OCI-LY1 (cell line): ENCODE measurements at regions not wholly inside any gene's neighbourhood (a gene's known extent, or its start where the extent isn't known, plus 50 kb on each side); places are given as distances from the start of the nearest gene placed in this dataset.

Experiments
- H2AFZ ChIP-seq: fragments of 200-600 bp; sonication (generic), shearing (Covaris generic); 2 replicates; pipeline ENCODE4 v1.6.0; 2014; ENCODE audit warnings: antibody characterized with exemption, mild to moderate bottlenecking, low read length
- H3F3A ChIP-seq: fragments of 200-600 bp; sonication (generic), shearing (Covaris generic); 2 replicates; pipeline ENCODE4 v1.6.0; 2014; ENCODE audit warnings: mild to moderate bottlenecking, antibody characterized with exemption, low read length, moderate library complexity; ENCODE audit not compliant: insufficient read depth
- H3K27ac ChIP-seq: fragments of 200-600 bp; sonication (generic); 2 replicates; pipeline ENCODE4 v1.5.1; 2014; ENCODE audit warnings: low read length, mixed run types, mild to moderate bottlenecking, low read depth; ENCODE audit not compliant: poor library complexity, severe bottlenecking
- H3K27me3 ChIP-seq: fragments of 200-600 bp; sonication (generic); 2 replicates; pipeline ENCODE4 v1.6.0; 2014; ENCODE audit warnings: antibody characterized with exemption, mild to moderate bottlenecking, low read length, moderate library complexity; ENCODE audit not compliant: insufficient read depth
- H3K36me3 ChIP-seq: fragments of 200-600 bp; sonication (generic); 2 replicates; pipeline ENCODE4 v1.6.1; 2014; ENCODE audit warnings: mild to moderate bottlenecking, antibody characterized with exemption, low read length, moderate library complexity, mixed read lengths; ENCODE audit not compliant: insufficient read depth
- H3K4me1 ChIP-seq: fragments of 200-600 bp; sonication (generic); 2 replicates; pipeline ENCODE4 v1.5.1; 2014; ENCODE audit warnings: mild to moderate bottlenecking, low read length, moderate library complexity; ENCODE audit not compliant: insufficient read depth, severe bottlenecking
- H3K4me2 ChIP-seq: fragments of 200-600 bp; sonication (generic), shearing (Covaris generic); 2 replicates; pipeline ENCODE4 v1.6.1; 2014; ENCODE audit warnings: low read length
- H3K4me3 ChIP-seq: fragments of 200-600 bp; sonication (generic); 2 replicates; pipeline ENCODE4 v1.5.1; 2014; ENCODE audit warnings: low read length, low read depth, mild to moderate bottlenecking, mixed read lengths; ENCODE audit not compliant: poor library complexity, severe bottlenecking
- H3K79me2 ChIP-seq: fragments of 200-600 bp; shearing (Covaris generic); 2 replicates; pipeline ENCODE4 v1.6.1; 2016; ENCODE audit warnings: mixed run types, low read length, mixed read lengths; ENCODE audit not compliant: insufficient read depth
- H3K9ac ChIP-seq: fragments of 200-600 bp; sonication (generic), shearing (Covaris generic); 2 replicates; pipeline ENCODE4 v1.6.1; 2014; ENCODE audit warnings: mild to moderate bottlenecking, low read length, mixed read lengths
- H3K9me2 ChIP-seq: fragments of 200-600 bp; sonication (generic), shearing (Covaris generic); 2 replicates; pipeline ENCODE4 v1.6.1; 2014; ENCODE audit warnings: low read depth, mild to moderate bottlenecking, low read length, mixed read lengths
- H3K9me3 ChIP-seq: fragments of 200-600 bp; shearing (Covaris generic); 2 replicates; pipeline ENCODE4 v1.6.1; 2014; ENCODE audit warnings: low read length, mixed read lengths
- H4K20me1 ChIP-seq: fragments of 200-600 bp; sonication (generic), shearing (Covaris generic); 2 replicates; pipeline ENCODE4 v1.6.0; 2016; ENCODE audit warnings: mild to moderate bottlenecking, low read length; ENCODE audit not compliant: insufficient read depth
- CTCF ChIP-seq: fragments of 200-600 bp; sonication (generic), shearing (Covaris generic); IDR thresholded peaks from 2 replicates; pipeline ENCODE4 v1.5.1; 2017; ENCODE audit warnings: mild to moderate bottlenecking, antibody characterized with exemption, low read length, moderate library complexity, mixed read lengths
- EZH2 ChIP-seq: fragments of 200-600 bp; sonication (generic), shearing (Covaris generic); IDR thresholded peaks from 2 replicates; pipeline ENCODE4 v1.8.0; 2017; ENCODE audit warnings: borderline replicate concordance, mixed run types, mild to moderate bottlenecking, antibody characterized with exemption, low read length, moderate library complexity, mixed read lengths

- H3K36me3 ChIP-seq = no peaks in the 10 kb centered on the region
- no peak overlapping the region for H2AFZ ChIP-seq
- no peaks in the 10 kb centered on the region for H3F3A ChIP-seq
- no peaks in the 10 kb centered on the region for H3K27me3 ChIP-seq
- no peak for TF ChIP-seq EZH2
- no peak for TF ChIP-seq CTCF
- no peak overlapping the region for H3K4me2 ChIP-seq
- H3K4me1 ChIP-seq = peaks cover 9% of the 10 kb centered on the region
- no peak overlapping the region for H3K4me3 ChIP-seq
- H3K79me2 ChIP-seq = no peaks in the 10 kb centered on the region
- no peaks in the 10 kb centered on the region for H3K9me3 ChIP-seq
- no peaks in the 10 kb centered on the region for H4K20me1 ChIP-seq
- H3K9ac ChIP-seq = no peak overlapping the region
- H3K9me2 ChIP-seq = no peaks in the 10 kb centered on the region
- H3K27ac ChIP-seq = no peak overlapping the region
Observed at GRCh38 chr2:122213312-122213711, 457.9 kb downstream of the TSN start.

- no peaks in the 10 kb centered on the region for H3K9me3 ChIP-seq
- H3K27me3 ChIP-seq = no peaks in the 10 kb centered on the region
- no peaks in the 10 kb centered on the region for H3K79me2 ChIP-seq
- peaks cover 9% of the 10 kb centered on the region for H3K4me1 ChIP-seq
- H3K4me3 ChIP-seq = no peak overlapping the region
- H3K27ac ChIP-seq = no peak overlapping the region
- H2AFZ ChIP-seq = no peak overlapping the region
- H3F3A ChIP-seq = no peaks in the 10 kb centered on the region
- TF ChIP-seq EZH2 (no peak), CTCF (no peak)
- H3K4me2 ChIP-seq = no peak overlapping the region
- H3K36me3 ChIP-seq = no peaks in the 10 kb centered on the region
- H3K9ac ChIP-seq = no peak overlapping the region
- H4K20me1 ChIP-seq = no peaks in the 10 kb centered on the region
- H3K9me2 ChIP-seq = no peaks in the 10 kb centered on the region
Observed at GRCh38 chr2:122216071-122216470, 460.6 kb downstream of the TSN start.

GRCh38 chr2:122216901-122217300, 461.4 kb downstream of the TSN start:
- Histone ChIP-seq H3K9me2 (no peaks in the 10 kb centered on the region), H3K9ac (no peak overlapping the region), H3F3A (no peaks in the 10 kb centered on the region), H3K4me3 (no peak overlapping the region), H3K27me3 (no peaks in the 10 kb centered on the region), H2AFZ (no peak overlapping the region), H3K36me3 (no peaks in the 10 kb centered on the region), H3K9me3 (no peaks in the 10 kb centered on the region), H3K27ac (no peak overlapping the region), H3K79me2 (no peaks in the 10 kb centered on the region), H4K20me1 (no peaks in the 10 kb centered on the region), H3K4me2 (no peak overlapping the region), H3K4me1 (peaks cover 3% of the 10 kb centered on the region)
- TF ChIP-seq EZH2 = no peak
- TF ChIP-seq CTCF = no peak
